H1 (cell line): ENCODE measurements at regions not wholly inside any gene's neighbourhood (a gene's known extent, or its start where the extent isn't known, plus 50 kb on each side); places are given as distances from the start of the nearest gene placed in this dataset.

Source experiments
- CTCF ChIA-PET: fragments of 300-600 bp; sonication (Branson Sonifier 250); formaldehyde crosslinking; loops from one replicate; lab custom pipeline; 2021; ENCODE audit not compliant: partially characterized antibody; lab: Charles Lee
- POLR2A ChIA-PET: fragments of 300-600 bp; sonication (Branson Sonifier 250); formaldehyde crosslinking; loops from one replicate; lab custom pipeline; 2021; ENCODE audit warnings: inconsistent platforms; ENCODE audit not compliant: partially characterized antibody; lab: Charles Lee
- DNase-seq, 2 experiments: peaks; one replicate each; pipeline versions ENCODE4 v3.0.0 to v3.0.0-alpha.2; 2010 to 2022; ENCODE audit warnings: low spot score in 2 of 2, low read depth in 1 of 2, mixed read lengths in 1 of 2
- FAIRE-seq: peaks from 2 replicates; lab custom pipeline; 2011; peaks lifted over from hg19 to GRCh38; lab: Jason Lieb, UNC
- H2AFZ ChIP-seq: 2 replicates; pipeline ENCODE4 v1.8.1; 2012; ENCODE audit warnings: low read length, inconsistent platforms
- H2AK5ac ChIP-seq: 2 replicates; pipeline ENCODE4 v1.6.1; 2013; ENCODE audit warnings: low read depth, low read length
- H2BK120ac ChIP-seq: replicated peaks from 2 replicates; pipeline ENCODE3; 2013; ENCODE audit warnings: low read depth, low read length, inconsistent platforms
- H2BK12ac ChIP-seq: 2 replicates; pipeline ENCODE4 v1.6.1; 2013; ENCODE audit warnings: low read depth, low read length
- H2BK15ac ChIP-seq: 2 replicates; pipeline ENCODE4 v1.6.1; 2013; ENCODE audit warnings: low read length
- H2BK20ac ChIP-seq: 2 replicates; pipeline ENCODE4 v1.6.1; 2013; ENCODE audit warnings: low read length
- H2BK5ac ChIP-seq: 2 replicates; pipeline ENCODE4 v1.6.1; 2013; ENCODE audit warnings: low read depth, low read length
- H3K14ac ChIP-seq: 2 replicates; pipeline ENCODE4 v1.6.1; 2013; ENCODE audit warnings: inconsistent platforms; ENCODE audit not compliant: insufficient read length
- H3K18ac ChIP-seq: 2 replicates; pipeline ENCODE4 v1.6.1; 2013; ENCODE audit warnings: low read length; ENCODE audit errors: extremely low read depth
- H3K23ac ChIP-seq: 2 replicates; pipeline ENCODE4 v1.6.1; 2013; ENCODE audit warnings: inconsistent platforms; ENCODE audit not compliant: insufficient read length
- H3K23me2 ChIP-seq: 2 replicates; pipeline ENCODE4 v1.6.1; 2013; ENCODE audit warnings: low read depth, low read length
- H3K27ac ChIP-seq: 2 replicates; pipeline ENCODE4 v1.6.1; 2011; ENCODE audit warnings: low read depth, low read length, inconsistent platforms
- H3K27me3 ChIP-seq, 4 experiments: replicated peaks in 1 of 4; 1 replicate in 1 of 4; 2 replicates in 3 of 4; pipeline versions ENCODE4 v1.6.1 to v1.8.1; 2011 to 2013; ENCODE audit warnings: low read length in 3 of 4, mild to moderate bottlenecking in 3 of 4, inconsistent platforms in 2 of 4, mixed read lengths in 2 of 4, moderate library complexity in 1 of 4; ENCODE audit not compliant: control insufficient read depth in 3 of 4, insufficient read depth in 3 of 4; ENCODE audit errors: extremely low read depth in 1 of 4
- H3K36me3 ChIP-seq, 4 experiments: 2 replicates each; pipeline versions ENCODE4 v1.6.1 to v1.8.1; 2011 to 2013; ENCODE audit warnings: mild to moderate bottlenecking in 4 of 4, low read length in 3 of 4, moderate library complexity in 2 of 4, control low read depth in 1 of 4, inconsistent platforms in 1 of 4; ENCODE audit not compliant: insufficient read depth in 4 of 4, control insufficient read depth in 2 of 4
- H3K4ac ChIP-seq: replicated peaks from 2 replicates; pipeline ENCODE3; 2013; ENCODE audit warnings: low read length, low read depth, mixed read lengths, inconsistent platforms; ENCODE audit not compliant: insufficient read length
- H3K4me1 ChIP-seq, 4 experiments: replicated peaks in 1 of 4; 1 replicate in 1 of 4; 2 replicates in 3 of 4; pipeline versions ENCODE4 v1.6.1 to v1.8.1; 2011 to 2013; ENCODE audit warnings: low read length in 3 of 4, inconsistent platforms in 2 of 4, mixed read lengths in 1 of 4; ENCODE audit not compliant: insufficient read depth in 4 of 4, control insufficient read depth in 3 of 4
- H3K4me2 ChIP-seq, 2 experiments: 2 replicates each; pipeline versions ENCODE4 v1.6.1 to v1.8.1; 2011 to 2013; ENCODE audit warnings: low read depth in 2 of 2, low read length in 2 of 2, control low read depth in 1 of 2, inconsistent platforms in 1 of 2, mild to moderate bottlenecking in 1 of 2; ENCODE audit not compliant: insufficient read depth in 1 of 2
- H3K4me3 ChIP-seq, 4 experiments: fragments of 200-600, 300-600 bp in 1 of 4; sonication (generic), shearing (Covaris generic), sonication (Bioruptor Twin) in 1 of 4; 2 replicates each; pipeline versions ENCODE4 v1.5.1 to v1.8.1; 2011 to 2016; ENCODE audit warnings: low read length in 4 of 4, low read depth in 3 of 4, control low read depth in 2 of 4, inconsistent platforms in 2 of 4, mild to moderate bottlenecking in 2 of 4, mixed read lengths in 1 of 4, moderate library complexity in 1 of 4; ENCODE audit not compliant: insufficient read depth in 2 of 4; ENCODE audit errors: extremely low read depth in 1 of 4
- H3K56ac ChIP-seq: replicated peaks from 2 replicates; pipeline ENCODE3; 2013; ENCODE audit warnings: low read depth, mild to moderate bottlenecking, mixed read lengths, low read length, inconsistent platforms; ENCODE audit not compliant: insufficient read length
- H3K79me1 ChIP-seq: 2 replicates; pipeline ENCODE4 v1.6.1; 2013; ENCODE audit warnings: low read depth, low read length, control low read depth
- H3K79me2 ChIP-seq, 2 experiments: 2 replicates each; pipeline versions ENCODE4 v1.6.1 to v1.8.1; 2012 to 2013; ENCODE audit warnings: low read length in 2 of 2, mild to moderate bottlenecking in 2 of 2, inconsistent platforms in 1 of 2; ENCODE audit not compliant: insufficient read depth in 2 of 2, control insufficient read depth in 1 of 2
- H3K9ac ChIP-seq, 4 experiments: replicated peaks in 1 of 4; 1 replicate in 1 of 4; 2 replicates in 3 of 4; pipeline versions ENCODE4 v1.6.1 to v1.8.1; 2011 to 2013; ENCODE audit warnings: low read depth in 3 of 4, low read length in 3 of 4, control low read depth in 2 of 4, mild to moderate bottlenecking in 2 of 4, moderate library complexity in 2 of 4, inconsistent platforms in 1 of 4; ENCODE audit errors: extremely low read depth in 1 of 4
- H3K9me3 ChIP-seq, 2 experiments: 2 replicates each; pipeline versions ENCODE4 v1.6.1 to v1.8.1; 2012 to 2013; ENCODE audit warnings: mild to moderate bottlenecking in 2 of 2, moderate library complexity in 2 of 2, control low read depth in 1 of 2, inconsistent platforms in 1 of 2, low read depth in 1 of 2, low read length in 1 of 2, mixed read lengths in 1 of 2; ENCODE audit not compliant: insufficient read depth in 2 of 2
- H4K20me1 ChIP-seq, 2 experiments: replicated peaks in 1 of 2; 2 replicates each; pipeline versions ENCODE3 to v1.8.1; 2011 to 2013; ENCODE audit warnings: inconsistent platforms in 2 of 2, low read length in 2 of 2, mild to moderate bottlenecking in 1 of 2; ENCODE audit not compliant: insufficient read depth in 2 of 2, control insufficient read depth in 1 of 2
- H4K5ac ChIP-seq: 2 replicates; pipeline ENCODE4 v1.6.1; 2013; ENCODE audit warnings: low read length, low read depth, mixed read lengths, inconsistent platforms; ENCODE audit not compliant: insufficient read length
- H4K8ac ChIP-seq: 2 replicates; pipeline ENCODE4 v1.8.0; 2013; ENCODE audit warnings: mild to moderate bottlenecking, moderate library complexity, low read length, inconsistent platforms; ENCODE audit not compliant: insufficient read depth; ENCODE audit errors: extremely low read depth
- H4K91ac ChIP-seq: replicated peaks from 2 replicates; pipeline ENCODE3; 2013; ENCODE audit warnings: low read length, mixed read lengths, inconsistent platforms; ENCODE audit not compliant: insufficient read length
- CHD2 ChIP-seq: IDR thresholded peaks from 2 replicates; pipeline ENCODE4 v1.6.1; 2012; ENCODE audit warnings: low read length, improper control_type of control experiment
- KDM5A ChIP-seq: fragments of 200-600 bp; IDR thresholded peaks from 2 replicates; pipeline ENCODE4 v1.7.1; 2012; ENCODE audit warnings: mild to moderate bottlenecking, low read length, inconsistent platforms, mixed read lengths
- RFX5 ChIP-seq: IDR thresholded peaks from 2 replicates; pipeline ENCODE4 v1.6.1; 2011; ENCODE audit warnings: low read depth, low read length, improper control_type of control experiment, borderline replicate concordance
- TAF7 ChIP-seq: optimal IDR thresholded peaks from 2 replicates; pipeline ENCODE3; 2011; ENCODE audit warnings: low read depth, mild to moderate bottlenecking, inconsistent platforms, low read length, moderate library complexity, borderline replicate concordance
- WGBS, 2 experiments: shearing (Covaris generic) in 1 of 2; methylation state at CpG; one replicate each; pipeline versions ENCODE4 v1.1.6 to v1.1.7; 2013 to 2015; ENCODE audit warnings: low lambda C conversion rate in 2 of 2, mixed read lengths in 2 of 2, inconsistent platforms in 1 of 2, low coverage in 1 of 2, missing lambda C conversion rate in 1 of 2; ENCODE audit not compliant: insufficient replicate concordance in 2 of 2, insufficient coverage in 1 of 2, insufficient read length in 1 of 2; ENCODE audit errors: extremely low coverage in 1 of 2, missing lambda C conversion rate in 1 of 2; 5-methylcytosine and 5-hydroxymethylcytosine counted together

DNA sequence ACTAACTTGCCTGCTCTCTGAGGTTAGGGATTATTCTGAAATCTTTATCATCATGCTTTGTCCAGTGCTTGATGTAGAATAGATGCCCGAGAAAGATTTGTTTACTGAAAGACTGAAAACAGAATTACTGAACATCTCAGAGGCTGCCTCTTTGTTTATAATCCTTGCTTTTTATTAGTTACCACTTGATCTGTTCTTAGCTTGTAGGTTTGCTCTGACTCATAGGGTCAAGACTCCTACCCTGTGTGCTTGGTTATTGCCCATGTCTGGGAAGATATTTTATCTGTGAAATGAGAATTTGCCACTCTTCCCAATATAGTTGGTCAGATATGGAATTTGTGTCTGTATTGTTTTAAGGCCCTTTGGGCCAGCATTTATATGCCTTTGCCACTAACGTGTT is 675.3 kb downstream of the DIAPH3 start:
- Histone ChIP-seq H3K9ac (no peak overlapping the region), H3K79me2 (no peaks in the 10 kb centered on the region), H3K14ac (no peak overlapping the region), H4K8ac (no peak overlapping the region), H3K27ac (no peak overlapping the region), H3K36me3 (no peaks in the 10 kb centered on the region; a peak in 1 of 8 replicates), H4K5ac (no peak overlapping the region), H3K56ac (no peak overlapping the region), H3K4me3 (no peak overlapping the region), H2BK20ac (no peak overlapping the region), H3K23ac (no peak overlapping the region), H2BK15ac (no peak overlapping the region), H4K91ac (no peak overlapping the region), H4K20me1 (no peaks in the 10 kb centered on the region), H2BK12ac (no peak overlapping the region), H3K27me3 (no peaks in the 10 kb centered on the region), H3K79me1 (no peaks in the 10 kb centered on the region), H2AK5ac (no peak overlapping the region), H3K18ac (no peak overlapping the region), H3K23me2 (no peaks in the 10 kb centered on the region), H2BK120ac (no peak overlapping the region), H3K4me1 (peaks cover 0 to 6% (median 3%) of the 10 kb centered on the region in 4 experiments; a peak in 4 of 7 replicates), H3K9me3 (no peaks in the 10 kb centered on the region), H3K4me2 (no peak overlapping the region)
- CTCF ChIA-PET: interaction anchor here (1.4 to 2.2 kb wide), 3 partner anchors 10 to 97 kb away, joined by 3 to 7 read pairs (median 7); no protein-coding TSS in a partner anchor
- WGBS, 2 experiments: 89% methylated on average over 2 of the region's 2 CpGs; no CpG with 5 or more reads in 1 of the 2 experiments
- DNase-seq (no peak), FAIRE-seq (no peak)
- POLR2A ChIA-PET: no interaction called here
- TF ChIP-seq KDM5A (no peak), RFX5 (no peak), CHD2 (no peak), TAF7 (no peak)
- TF ChIP-seq, all 59 proteins: peak for 0
- H2BK5ac ChIP-seq: no peak overlapping the region
- H3K4ac ChIP-seq: no peak overlapping the region
- no peak overlapping the region for H2AFZ ChIP-seq
